ENCODE measurements at regions not wholly inside any gene's neighbourhood (a gene's known extent, or its start where the extent isn't known, plus 50 kb on each side); places are given as distances from the start of the nearest gene placed in this dataset.

DNA sequence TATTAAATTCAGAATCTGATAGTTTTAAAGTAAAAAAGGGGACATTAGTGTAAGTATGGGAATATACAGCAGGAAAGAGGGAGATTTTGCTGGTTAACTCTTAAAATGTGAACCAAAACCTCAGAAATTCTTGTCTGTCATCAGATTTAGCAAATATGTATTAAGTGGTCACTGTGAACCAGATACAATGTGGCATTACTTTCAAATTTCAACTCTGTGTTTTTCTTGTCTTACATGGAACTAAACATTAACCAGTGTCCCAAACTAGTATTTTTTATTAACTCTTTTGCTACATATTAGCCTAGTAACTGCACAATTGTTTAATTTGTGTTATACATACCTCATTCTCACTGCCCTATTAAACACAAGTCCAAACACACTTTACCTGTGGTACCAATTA lies 259.9 kb upstream of the RASA1 start:
- H3K27ac ChIP-seq (ENCODE audit: low read depth, low read length, poor library complexity, severe bottlenecking), result no peak overlapping the region
- no peak overlapping the region for H2AFZ ChIP-seq (ENCODE audit: low read length)
- no peaks in the 10 kb centered on the region for H3K79me2 ChIP-seq (ENCODE audit: insufficient read depth, low read length)
- H3K9me2 ChIP-seq (ENCODE audit: low read depth, low read length), result no peaks in the 10 kb centered on the region
- H3K4me3 ChIP-seq (ENCODE audit: low read depth, low read length, poor library complexity, severe bottlenecking), result no peak overlapping the region
- no peaks in the 10 kb centered on the region for H3F3A ChIP-seq (ENCODE audit: insufficient read depth, low read length)
- TF ChIP-seq, protein P1, sequence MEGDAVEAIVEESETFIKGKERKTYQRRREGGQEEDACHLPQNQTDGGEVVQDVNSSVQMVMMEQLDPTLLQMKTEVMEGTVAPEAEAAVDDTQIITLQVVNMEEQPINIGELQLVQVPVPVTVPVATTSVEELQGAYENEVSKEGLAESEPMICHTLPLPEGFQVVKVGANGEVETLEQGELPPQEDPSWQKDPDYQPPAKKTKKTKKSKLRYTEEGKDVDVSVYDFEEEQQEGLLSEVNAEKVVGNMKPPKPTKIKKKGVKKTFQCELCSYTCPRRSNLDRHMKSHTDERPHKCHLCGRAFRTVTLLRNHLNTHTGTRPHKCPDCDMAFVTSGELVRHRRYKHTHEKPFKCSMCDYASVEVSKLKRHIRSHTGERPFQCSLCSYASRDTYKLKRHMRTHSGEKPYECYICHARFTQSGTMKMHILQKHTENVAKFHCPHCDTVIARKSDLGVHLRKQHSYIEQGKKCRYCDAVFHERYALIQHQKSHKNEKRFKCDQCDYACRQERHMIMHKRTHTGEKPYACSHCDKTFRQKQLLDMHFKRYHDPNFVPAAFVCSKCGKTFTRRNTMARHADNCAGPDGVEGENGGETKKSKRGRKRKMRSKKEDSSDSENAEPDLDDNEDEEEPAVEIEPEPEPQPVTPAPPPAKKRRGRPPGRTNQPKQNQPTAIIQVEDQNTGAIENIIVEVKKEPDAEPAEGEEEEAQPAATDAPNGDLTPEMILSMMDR (IDR thresholded peaks at IDR 0.05; ENCODE audit: low read length), result no peak
- TF ChIP-seq EZH2 (IDR thresholded peaks at IDR 0.05; ENCODE audit: borderline replicate concordance, low read length), result no peak
- no peaks in the 10 kb centered on the region for H4K20me1 ChIP-seq (ENCODE audit: insufficient read depth, low read length)
- no peaks in the 10 kb centered on the region for H3K4me1 ChIP-seq (ENCODE audit: insufficient read depth, low read length, severe bottlenecking)
- no peak overlapping the region for H3K9ac ChIP-seq (ENCODE audit: low read length)
- H3K9me3 ChIP-seq (ENCODE audit: low read length), result no peaks in the 10 kb centered on the region
- no peaks in the 10 kb centered on the region for H3K27me3 ChIP-seq (ENCODE audit: insufficient read depth, low read length)
- no peaks in the 10 kb centered on the region for H3K36me3 ChIP-seq (ENCODE audit: insufficient read depth, low read length)
- no peak overlapping the region for H3K4me2 ChIP-seq (ENCODE audit: low read length)

DNA sequence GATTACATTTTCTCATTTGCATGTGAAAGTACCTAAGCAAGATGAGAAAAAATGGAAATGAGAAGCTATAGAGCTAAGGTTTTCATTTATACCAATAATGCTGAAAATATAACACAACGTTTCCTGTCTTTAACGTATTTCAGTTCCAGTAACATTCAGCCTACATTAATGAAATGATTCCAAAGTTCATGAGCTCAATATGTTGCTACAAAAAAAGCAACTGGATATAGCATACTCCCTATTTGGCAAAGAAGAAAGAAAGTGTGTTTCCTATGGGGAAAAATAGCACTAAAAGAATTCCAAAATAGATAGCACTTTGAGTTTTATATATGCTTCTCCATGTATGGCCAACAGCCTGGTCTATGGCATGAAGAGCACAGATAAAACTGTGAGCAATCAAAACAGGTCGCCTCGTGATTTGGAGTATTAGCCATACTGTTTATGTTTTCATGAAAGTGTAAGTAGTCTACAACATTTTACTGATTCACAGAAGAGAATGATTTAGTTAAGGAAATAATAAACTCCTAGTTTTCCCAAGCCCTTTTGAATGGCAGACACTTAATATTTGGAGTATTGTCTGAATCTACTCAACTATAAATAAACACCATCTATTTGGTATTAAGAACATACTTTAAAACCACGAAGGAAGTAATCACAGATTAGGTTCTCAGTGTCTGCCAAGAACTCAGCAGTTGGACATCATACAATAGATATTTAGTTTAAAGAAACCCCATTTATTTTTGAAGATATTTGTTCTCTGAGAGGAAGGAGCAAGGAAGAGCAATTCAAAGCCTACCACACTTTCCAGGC lies 258.7 kb upstream of the RASA1 start:
- Histone ChIP-seq H3K4me3 (ENCODE audit: low read depth, low read length, poor library complexity, severe bottlenecking) (no peak overlapping the region), H3K9me2 (ENCODE audit: low read depth, low read length) (no peaks in the 10 kb centered on the region), H3K4me2 (ENCODE audit: low read length) (no peak overlapping the region), H3K4me1 (ENCODE audit: insufficient read depth, low read length, severe bottlenecking) (no peaks in the 10 kb centered on the region), H2AFZ (ENCODE audit: low read length) (no peak overlapping the region), H3K9ac (ENCODE audit: low read length) (no peak overlapping the region), H3K27ac (ENCODE audit: low read depth, low read length, poor library complexity, severe bottlenecking) (no peak overlapping the region), H3F3A (ENCODE audit: insufficient read depth, low read length) (no peaks in the 10 kb centered on the region), H3K79me2 (ENCODE audit: insufficient read depth, low read length) (no peaks in the 10 kb centered on the region), H3K27me3 (ENCODE audit: insufficient read depth, low read length) (no peaks in the 10 kb centered on the region), H4K20me1 (ENCODE audit: insufficient read depth, low read length) (no peaks in the 10 kb centered on the region), H3K36me3 (ENCODE audit: insufficient read depth, low read length) (no peaks in the 10 kb centered on the region), H3K9me3 (ENCODE audit: low read length) (no peaks in the 10 kb centered on the region)
- TF ChIP-seq EZH2 (IDR thresholded peaks at IDR 0.05; ENCODE audit: borderline replicate concordance, low read length), result no peak
- TF ChIP-seq, protein P1 (IDR thresholded peaks at IDR 0.05; ENCODE audit: low read length), result no peak

DNA sequence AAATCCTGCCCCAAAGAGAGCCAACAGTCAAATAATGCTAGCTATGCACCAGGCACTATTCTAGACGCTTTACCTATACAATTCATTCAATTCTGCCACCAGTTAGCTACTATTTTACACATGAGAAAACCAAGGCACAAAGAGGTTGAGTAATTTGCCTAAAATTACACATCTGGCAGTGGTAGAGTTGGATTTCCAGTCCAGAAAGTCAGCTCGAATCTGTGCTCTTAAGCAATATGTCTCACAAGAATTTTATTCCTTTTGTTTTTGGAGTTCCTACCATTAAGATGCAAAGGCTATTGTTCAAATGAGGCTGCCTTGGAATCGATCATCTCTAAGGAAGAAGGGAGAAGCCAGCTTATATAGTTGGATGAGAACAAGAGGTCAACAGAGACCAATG lies 256.9 kb upstream of the RASA1 start:
- H3K9me2 ChIP-seq (ENCODE audit: low read depth, low read length), result no peaks in the 10 kb centered on the region
- no peaks in the 10 kb centered on the region for H3K36me3 ChIP-seq (ENCODE audit: insufficient read depth, low read length)
- H3K9me3 ChIP-seq (ENCODE audit: low read length), result no peaks in the 10 kb centered on the region
- no peak overlapping the region for H3K9ac ChIP-seq (ENCODE audit: low read length)
- no peaks in the 10 kb centered on the region for H3F3A ChIP-seq (ENCODE audit: insufficient read depth, low read length)
- no peaks in the 10 kb centered on the region for H3K79me2 ChIP-seq (ENCODE audit: insufficient read depth, low read length)
- no peaks in the 10 kb centered on the region for H4K20me1 ChIP-seq (ENCODE audit: insufficient read depth, low read length)
- no peak overlapping the region for H3K4me3 ChIP-seq (ENCODE audit: low read depth, low read length, poor library complexity, severe bottlenecking)
- no peak for TF ChIP-seq EZH2 (IDR thresholded peaks at IDR 0.05; ENCODE audit: borderline replicate concordance, low read length)
- TF ChIP-seq, protein P1 (IDR thresholded peaks at IDR 0.05; ENCODE audit: low read length), result no peak
- no peak overlapping the region for H3K27ac ChIP-seq (ENCODE audit: low read depth, low read length, poor library complexity, severe bottlenecking)
- H3K4me1 ChIP-seq (ENCODE audit: insufficient read depth, low read length, severe bottlenecking), result no peaks in the 10 kb centered on the region
- no peak overlapping the region for H2AFZ ChIP-seq (ENCODE audit: low read length)
- H3K4me2 ChIP-seq (ENCODE audit: low read length), result no peak overlapping the region
- no peaks in the 10 kb centered on the region for H3K27me3 ChIP-seq (ENCODE audit: insufficient read depth, low read length)
